ENCODE measurements at regions not wholly inside any gene's neighbourhood (a gene's known extent, or its start where the extent isn't known, plus 50 kb on each side); places are given as distances from the start of the nearest gene placed in this dataset.

- no peak for TF ChIP-seq CTCF (IDR thresholded peaks at IDR 0.05; ENCODE audit: low read depth, low read length)
- TF ChIP-seq EZH2phosphoT487 (IDR thresholded peaks at IDR 0.05; ENCODE audit: low read depth), result no peak
Measured at GRCh38 chr1:170377440-170377839, 154.5 kb upstream of the GORAB start.

All from OCI-LY3 (cell line).